PFSK-1 (cell line): ENCODE measurements at regions not wholly inside any gene's neighbourhood (a gene's known extent, or its start where the extent isn't known, plus 50 kb on each side); places are given as distances from the start of the nearest gene placed in this dataset.

Experiments used
- FOXP2 ChIP-seq: optimal IDR thresholded peaks from 2 replicates; pipeline ENCODE3; 2011; ENCODE audit warnings: borderline replicate concordance, control low read depth, inconsistent platforms; ENCODE audit not compliant: insufficient read depth; ENCODE audit errors: extremely low read length, extremely low read depth
- POLR2AphosphoS5 ChIP-seq: IDR thresholded peaks from 2 replicates; pipeline ENCODE4 v1.6.1; 2012; ENCODE audit warnings: low read depth, mild to moderate bottlenecking, control low read depth, low read length, moderate library complexity
- SIN3A ChIP-seq: IDR thresholded peaks from 2 replicates; pipeline ENCODE4 v1.6.1; 2012; ENCODE audit warnings: mild to moderate bottlenecking, low read length, moderate library complexity, borderline replicate concordance; ENCODE audit not compliant: insufficient read depth
- TAF1 ChIP-seq: IDR thresholded peaks from 2 replicates; pipeline ENCODE4 v1.6.1; 2012; ENCODE audit warnings: low read length, control low read depth, borderline replicate concordance; ENCODE audit not compliant: insufficient read depth
- TF ChIP-seq, protein P1 (sequence below), 2 experiments: IDR thresholded peaks; 2 replicates each; pipeline versions ENCODE4 v1.6.1 to v1.8.0; 2011 to 2012; ENCODE audit warnings: low read depth in 2 of 2, low read length in 2 of 2, control low read depth in 1 of 2, inconsistent platforms in 1 of 2, mild to moderate bottlenecking in 1 of 2, moderate library complexity in 1 of 2; ENCODE audit not compliant: insufficient read depth in 1 of 2

DNA sequence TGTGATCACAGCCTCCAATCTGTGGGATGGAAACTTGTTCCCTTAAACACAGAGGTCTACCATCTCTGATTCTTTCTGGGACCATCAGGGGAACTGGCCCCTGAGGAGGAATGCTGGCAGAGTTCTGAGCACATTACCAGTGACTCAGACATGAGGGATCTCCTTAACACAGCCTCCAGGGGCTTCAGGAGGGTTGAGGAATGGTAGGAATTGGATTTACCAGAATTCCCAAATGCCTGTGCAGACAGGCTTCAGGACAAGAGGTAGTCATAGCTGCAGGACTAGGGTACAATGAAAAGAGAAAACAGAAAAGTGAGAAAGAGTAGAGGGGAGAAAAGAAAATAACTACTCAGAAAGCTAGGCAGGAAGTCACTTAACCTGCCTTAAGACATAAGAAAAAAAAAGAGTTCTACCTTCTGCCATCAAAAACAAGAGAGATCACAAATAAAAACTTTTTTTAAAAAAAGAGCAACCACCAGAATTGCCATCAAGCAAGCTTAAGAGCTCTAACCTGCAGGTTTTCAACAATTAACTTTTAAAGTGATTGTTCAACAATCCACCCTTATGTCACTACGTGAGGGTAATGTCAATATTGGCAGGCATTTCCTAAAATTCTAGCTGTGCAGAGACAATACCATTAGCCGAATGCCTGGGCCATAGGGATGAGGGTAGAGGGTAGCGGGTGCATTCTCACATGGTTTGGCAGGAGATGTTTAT lies 524.4 kb downstream of the BCL11A start:
- TF ChIP-seq SIN3A (no peak), POLR2AphosphoS5 (no peak), FOXP2 (no peak), TAF1 (no peak)
- TF ChIP-seq, protein P1, sequence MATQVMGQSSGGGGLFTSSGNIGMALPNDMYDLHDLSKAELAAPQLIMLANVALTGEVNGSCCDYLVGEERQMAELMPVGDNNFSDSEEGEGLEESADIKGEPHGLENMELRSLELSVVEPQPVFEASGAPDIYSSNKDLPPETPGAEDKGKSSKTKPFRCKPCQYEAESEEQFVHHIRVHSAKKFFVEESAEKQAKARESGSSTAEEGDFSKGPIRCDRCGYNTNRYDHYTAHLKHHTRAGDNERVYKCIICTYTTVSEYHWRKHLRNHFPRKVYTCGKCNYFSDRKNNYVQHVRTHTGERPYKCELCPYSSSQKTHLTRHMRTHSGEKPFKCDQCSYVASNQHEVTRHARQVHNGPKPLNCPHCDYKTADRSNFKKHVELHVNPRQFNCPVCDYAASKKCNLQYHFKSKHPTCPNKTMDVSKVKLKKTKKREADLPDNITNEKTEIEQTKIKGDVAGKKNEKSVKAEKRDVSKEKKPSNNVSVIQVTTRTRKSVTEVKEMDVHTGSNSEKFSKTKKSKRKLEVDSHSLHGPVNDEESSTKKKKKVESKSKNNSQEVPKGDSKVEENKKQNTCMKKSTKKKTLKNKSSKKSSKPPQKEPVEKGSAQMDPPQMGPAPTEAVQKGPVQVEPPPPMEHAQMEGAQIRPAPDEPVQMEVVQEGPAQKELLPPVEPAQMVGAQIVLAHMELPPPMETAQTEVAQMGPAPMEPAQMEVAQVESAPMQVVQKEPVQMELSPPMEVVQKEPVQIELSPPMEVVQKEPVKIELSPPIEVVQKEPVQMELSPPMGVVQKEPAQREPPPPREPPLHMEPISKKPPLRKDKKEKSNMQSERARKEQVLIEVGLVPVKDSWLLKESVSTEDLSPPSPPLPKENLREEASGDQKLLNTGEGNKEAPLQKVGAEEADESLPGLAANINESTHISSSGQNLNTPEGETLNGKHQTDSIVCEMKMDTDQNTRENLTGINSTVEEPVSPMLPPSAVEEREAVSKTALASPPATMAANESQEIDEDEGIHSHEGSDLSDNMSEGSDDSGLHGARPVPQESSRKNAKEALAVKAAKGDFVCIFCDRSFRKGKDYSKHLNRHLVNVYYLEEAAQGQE (IDR thresholded peaks at IDR 0.05; ENCODE audit: insufficient read depth in 1 of 2, low read depth in 2 of 2, low read length in 2 of 2): no peak

DNA sequence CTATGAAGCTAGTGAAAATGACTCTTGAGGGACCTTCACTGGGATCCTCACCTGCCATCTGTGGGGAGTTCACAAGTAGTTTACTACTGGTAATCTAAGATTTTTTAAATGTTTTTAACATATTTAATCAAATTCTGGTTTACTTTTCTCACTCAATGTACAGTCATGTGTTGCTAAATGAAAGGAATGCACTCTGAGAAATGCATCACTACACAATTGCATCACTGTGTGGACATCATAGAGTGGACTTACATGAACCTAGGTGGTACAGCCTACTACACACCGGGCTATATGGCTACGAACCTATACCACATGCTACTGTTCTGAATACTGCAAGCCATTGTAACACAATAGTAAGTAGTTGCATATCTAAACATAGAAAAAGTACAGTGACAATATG lies 528.0 kb downstream of the BCL11A start:
- no peak for TF ChIP-seq TAF1
- no peak for TF ChIP-seq SIN3A
- TF ChIP-seq, protein P1 (IDR thresholded peaks at IDR 0.05; ENCODE audit: insufficient read depth in 1 of 2, low read depth in 2 of 2, low read length in 2 of 2): no peak
- TF ChIP-seq POLR2AphosphoS5: no peak
- no peak for TF ChIP-seq FOXP2

DNA sequence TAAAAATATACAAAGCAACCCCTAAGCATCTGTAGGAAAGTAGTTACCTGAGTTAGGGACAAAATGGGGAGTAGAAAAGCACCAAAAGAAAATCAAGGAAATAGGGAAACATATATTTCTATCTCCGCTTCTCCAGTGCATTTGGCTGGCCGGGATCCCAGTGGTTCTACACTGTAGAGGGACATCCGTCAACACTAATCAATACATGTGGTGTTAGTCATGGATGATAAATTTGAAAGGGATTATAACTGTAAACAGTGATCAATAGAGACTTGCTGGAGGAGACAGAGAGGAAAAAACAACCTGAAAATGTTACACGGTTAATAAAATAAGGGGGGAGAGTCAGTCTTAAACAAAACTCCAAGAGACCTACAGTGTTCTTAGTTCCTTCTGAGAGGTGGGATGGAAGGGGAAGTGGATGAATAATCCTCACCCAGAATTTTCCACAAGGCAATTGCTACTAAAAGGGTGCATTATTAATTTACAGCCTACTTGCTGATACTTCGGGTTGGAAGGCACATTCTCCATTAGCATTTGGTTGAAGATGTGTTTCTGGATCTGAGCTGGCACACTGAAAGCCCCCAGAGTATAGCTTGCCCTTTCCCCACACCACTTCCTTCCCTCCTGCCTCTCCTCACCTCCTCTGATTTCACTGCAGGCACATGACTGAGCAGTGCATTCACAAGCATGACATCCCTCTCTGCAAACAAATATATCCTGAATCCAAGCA lies 530.0 kb downstream of the BCL11A start:
- TF ChIP-seq FOXP2 (no peak), SIN3A (no peak), TAF1 (no peak)
- TF ChIP-seq, protein P1 (IDR thresholded peaks at IDR 0.05; ENCODE audit: insufficient read depth in 1 of 2, low read depth in 2 of 2, low read length in 2 of 2): no peak

DNA sequence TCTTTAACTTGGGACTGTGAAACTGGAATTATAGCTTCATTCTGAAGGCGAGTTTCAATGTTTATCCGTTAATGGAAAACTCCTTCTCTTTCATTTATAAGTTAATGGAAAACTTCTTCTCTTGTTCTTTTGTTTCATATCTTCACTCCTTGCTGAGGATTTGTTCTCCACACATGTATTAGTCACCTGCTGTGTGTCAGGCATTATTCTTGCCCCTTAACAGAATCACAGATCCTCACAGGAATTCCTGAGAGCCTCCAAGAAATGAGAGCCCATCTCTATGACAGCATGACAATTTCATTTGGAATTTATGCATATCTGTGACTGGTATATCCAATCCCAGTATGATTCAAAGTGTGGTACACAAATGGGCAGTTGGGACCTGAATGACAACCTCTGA lies 545.8 kb downstream of the BCL11A start:
- TF ChIP-seq POLR2AphosphoS5: no peak
- TF ChIP-seq, protein P1 (IDR thresholded peaks at IDR 0.05; ENCODE audit: insufficient read depth in 1 of 2, low read depth in 2 of 2, low read length in 2 of 2): no peak

DNA sequence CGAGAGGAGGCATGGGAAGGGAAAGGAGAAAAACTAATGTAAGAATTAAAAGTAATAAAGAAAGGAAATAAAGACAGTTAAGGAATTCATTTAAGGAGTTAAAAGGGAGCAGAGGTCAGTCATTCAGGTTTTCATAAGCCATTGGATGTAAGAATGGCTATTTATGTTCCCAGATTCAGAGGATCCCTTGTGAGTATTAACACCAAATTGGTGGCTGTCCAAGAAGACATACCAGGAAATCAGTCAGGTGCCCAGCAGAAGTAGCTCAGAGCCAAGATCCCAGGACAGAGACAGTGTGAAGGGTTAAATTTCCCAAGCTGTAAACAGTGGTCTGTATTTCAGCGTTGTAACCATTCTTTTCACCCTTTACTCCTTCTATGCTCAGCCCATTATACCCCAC lies 550.4 kb downstream of the BCL11A start:
- no peak for TF ChIP-seq FOXP2
- no peak for TF ChIP-seq TAF1
- no peak for TF ChIP-seq POLR2AphosphoS5
- TF ChIP-seq, protein P1 (IDR thresholded peaks at IDR 0.05; ENCODE audit: insufficient read depth in 1 of 2, low read depth in 2 of 2, low read length in 2 of 2): no peak
- TF ChIP-seq SIN3A: no peak
